Astrocyte (in vitro differentiated cells and primary cell): ENCODE measurements at regions not wholly inside any gene's neighbourhood (a gene's known extent, or its start where the extent isn't known, plus 50 kb on each side); places are given as distances from the start of the nearest gene placed in this dataset.

Experiments
- CTCF ChIP-seq: IDR thresholded peaks from 2 replicates; pipeline ENCODE4 v1.5.1; 2011; ENCODE audit warnings: low read depth, mild to moderate bottlenecking, inconsistent platforms, low read length, moderate library complexity; ENCODE audit not compliant: insufficient read depth
- EZH2 ChIP-seq: IDR thresholded peaks from 2 replicates; pipeline ENCODE4 v1.6.1; 2012; ENCODE audit warnings: mild to moderate bottlenecking, low read length, inconsistent platforms; ENCODE audit not compliant: insufficient read depth

- TF ChIP-seq EZH2 (no peak), CTCF (no peak)
Observed at GRCh38 chr3:124137216-124137615, 145.3 kb upstream of the ROPN1 start.
